Right lobe of liver (tissue), 6 donors: ENCODE measurements at regions not wholly inside any gene's neighbourhood (a gene's known extent, or its start where the extent isn't known, plus 50 kb on each side); places are given as distances from the start of the nearest gene placed in this dataset.

Source experiments
- ATAC-seq, 4 donors: fragments of 200-7000 bp; cut with Tn5 transposase; one replicate each; pipeline ENCODE4 v1.9.1; 2020; ENCODE audit warnings: mild to moderate bottlenecking in 4 of 4, moderate library complexity in 4 of 4
- DNase-seq, 3 donors: peaks; one replicate each; pipeline ENCODE4 v3.0.0-alpha.2; 2020
- H3K27ac ChIP-seq, 3 donors: fragments of 200-600 bp; one replicate each; pipeline ENCODE4 v1.8.0; 2022
- H3K27me3 ChIP-seq, 2 donors: fragments of 200-600 bp; one replicate each; pipeline ENCODE4 v1.8.0; 2022
- H3K36me3 ChIP-seq, 4 donors: fragments of 200-600 bp; sonication (generic) in 1 of 4; one replicate each; pipeline versions ENCODE4 v1.5.1 to v1.8.0; 2017 to 2022; ENCODE audit warnings: control low read depth in 1 of 4
- H3K4me1 ChIP-seq, 4 donors: fragments of 200-600 bp; sonication (generic) in 1 of 4; one replicate each; pipeline versions ENCODE4 v1.5.1 to v1.8.0; 2017 to 2022; ENCODE audit warnings: control low read depth in 1 of 4
- H3K4me3 ChIP-seq, 3 donors: fragments of 200-600 bp; one replicate each; pipeline ENCODE4 v1.8.0; 2022
- H3K9me3 ChIP-seq, 4 donors: fragments of 200-600 bp; sonication (generic) in 1 of 4; one replicate each; pipeline versions ENCODE4 v1.5.1 to v1.8.0; 2017 to 2022; ENCODE audit warnings: control low read depth in 1 of 4
- POLR2A ChIP-seq: fragments of 450-650 bp; IDR thresholded peaks from one replicate; pipeline ENCODE4 v1.6.1; 2017; ENCODE audit warnings: antibody characterized with exemption, mild to moderate bottlenecking
- WGBS: methylation state at CpG from one replicate; pipeline ENCODE4 v1.1.6; 2018; ENCODE audit warnings: low coverage, low lambda C conversion rate; ENCODE audit not compliant: insufficient coverage; ENCODE audit errors: missing lambda C conversion rate; 5-methylcytosine and 5-hydroxymethylcytosine counted together
- intact Hi-C, 2 donors: fragments of 100-400 bp; cut with DNase I; formaldehyde crosslinking; loops; one replicate each; pipeline versions ENCODE4 v1.11.2 to v1.14.1; 2022
- TF ChIP-seq, protein P1 (sequence below), 4 donors: fragments of 200-600 bp in 3 of 4; fragments of 450-650 bp in 1 of 4; IDR thresholded peaks; one replicate each; pipeline versions ENCODE4 v1.5.1 to v1.8.0; 2016 to 2022; ENCODE audit warnings: antibody characterized with exemption in 4 of 4, mild to moderate bottlenecking in 2 of 4
- donor health status: DM: no; HTN: yes; CAD: no.
- donor health status: DM: no; HTN: no; CAD: no.
- donor health status: DM: no; HTN: no; CAD: no.
- donor health status: DM: no; HTN: yes; CAD: no.
- donor health status: DM: no; HTN: yes; CAD: no.

DNA sequence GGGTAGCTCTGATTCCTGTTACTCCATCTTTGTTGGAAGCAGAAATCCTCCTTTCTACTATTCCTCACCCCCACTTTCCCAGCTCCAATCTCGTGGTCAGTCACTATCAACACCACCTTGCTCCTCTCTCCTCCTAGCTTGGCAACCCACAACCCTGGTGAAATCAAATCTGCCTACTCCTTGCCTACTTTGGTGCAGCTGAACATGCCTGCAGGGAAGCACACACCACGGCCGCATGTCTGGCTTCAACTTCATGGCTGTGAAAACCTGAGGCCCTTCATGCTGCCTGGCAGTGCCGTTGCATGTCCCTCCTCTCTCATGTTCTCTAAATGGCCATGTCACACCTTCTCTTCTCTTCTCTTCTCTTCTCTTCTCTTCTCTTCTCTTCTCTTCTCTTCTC, 112.4 kb upstream of the FOXA2 start:
- TF ChIP-seq, protein P1, sequence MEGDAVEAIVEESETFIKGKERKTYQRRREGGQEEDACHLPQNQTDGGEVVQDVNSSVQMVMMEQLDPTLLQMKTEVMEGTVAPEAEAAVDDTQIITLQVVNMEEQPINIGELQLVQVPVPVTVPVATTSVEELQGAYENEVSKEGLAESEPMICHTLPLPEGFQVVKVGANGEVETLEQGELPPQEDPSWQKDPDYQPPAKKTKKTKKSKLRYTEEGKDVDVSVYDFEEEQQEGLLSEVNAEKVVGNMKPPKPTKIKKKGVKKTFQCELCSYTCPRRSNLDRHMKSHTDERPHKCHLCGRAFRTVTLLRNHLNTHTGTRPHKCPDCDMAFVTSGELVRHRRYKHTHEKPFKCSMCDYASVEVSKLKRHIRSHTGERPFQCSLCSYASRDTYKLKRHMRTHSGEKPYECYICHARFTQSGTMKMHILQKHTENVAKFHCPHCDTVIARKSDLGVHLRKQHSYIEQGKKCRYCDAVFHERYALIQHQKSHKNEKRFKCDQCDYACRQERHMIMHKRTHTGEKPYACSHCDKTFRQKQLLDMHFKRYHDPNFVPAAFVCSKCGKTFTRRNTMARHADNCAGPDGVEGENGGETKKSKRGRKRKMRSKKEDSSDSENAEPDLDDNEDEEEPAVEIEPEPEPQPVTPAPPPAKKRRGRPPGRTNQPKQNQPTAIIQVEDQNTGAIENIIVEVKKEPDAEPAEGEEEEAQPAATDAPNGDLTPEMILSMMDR (IDR thresholded peaks at IDR 0.05) = no peak
- TF ChIP-seq POLR2A = no peak

DNA sequence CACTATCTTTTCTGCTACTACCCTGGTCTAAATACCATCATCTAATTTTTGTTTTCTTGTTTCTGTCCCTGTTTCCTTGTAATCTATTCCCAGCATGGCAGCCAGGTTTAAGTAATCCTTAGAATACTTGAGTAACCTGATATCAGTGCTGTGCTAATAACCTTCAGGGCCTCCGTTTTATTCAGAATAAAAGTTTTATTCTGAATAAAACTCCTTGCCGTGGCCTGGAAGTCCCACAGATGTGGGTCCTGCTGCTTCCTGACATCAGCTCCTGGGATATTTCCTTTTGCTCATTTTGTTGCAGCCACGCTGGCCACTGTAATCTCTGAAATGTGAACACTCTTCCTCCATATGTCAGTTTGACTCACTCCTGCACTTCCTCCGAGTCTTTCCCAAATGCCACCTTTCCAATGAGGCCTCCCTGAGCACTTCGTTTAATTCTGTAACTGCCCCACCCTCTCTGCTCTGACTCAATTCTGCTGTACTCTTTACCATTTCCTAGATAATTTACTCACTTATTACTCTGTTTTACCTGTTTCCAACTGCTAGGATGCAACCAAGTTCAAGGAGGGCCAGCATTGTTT, 114.0 kb upstream of the FOXA2 start:
- H3K36me3 ChIP-seq = no peaks in the 10 kb centered on the region
- DNase-seq = no peak
- no peaks in the 10 kb centered on the region for H3K4me1 ChIP-seq
- no peak overlapping the region for H3K27ac ChIP-seq
- WGBS = 33% methylated on average over 5 of the region's 5 CpGs
- no peak for TF ChIP-seq POLR2A
- TF ChIP-seq, protein P1 (IDR thresholded peaks at IDR 0.05) = no peak
- intact Hi-C loops = loop anchor here in 1 of 2 donors (10.0 kb wide), 1 partner anchor 536 kb away; no protein-coding TSS in a partner anchor
- no peak overlapping the region for H3K4me3 ChIP-seq
- no peaks in the 10 kb centered on the region for H3K27me3 ChIP-seq
- H3K9me3 ChIP-seq = no peaks in the 10 kb centered on the region
- no peak for ATAC-seq

More for the DNA sequence above, 112.4 kb upstream of the FOXA2 start:
- H3K27me3 ChIP-seq = no peaks in the 10 kb centered on the region
- H3K36me3 ChIP-seq = no peaks in the 10 kb centered on the region
- H3K4me1 ChIP-seq = no peaks in the 10 kb centered on the region
- DNase-seq = no peak
- no peak overlapping the region for H3K27ac ChIP-seq
- 71% methylated on average over 3 of the region's 4 CpGs for WGBS
- no peak overlapping the region for H3K4me3 ChIP-seq
- H3K9me3 ChIP-seq = no peaks in the 10 kb centered on the region
- ATAC-seq = no peak
- intact Hi-C loops = loop anchor here in 1 of 2 donors (10.0 kb wide), 1 partner anchor 538 kb away; no protein-coding TSS in a partner anchor

DNA sequence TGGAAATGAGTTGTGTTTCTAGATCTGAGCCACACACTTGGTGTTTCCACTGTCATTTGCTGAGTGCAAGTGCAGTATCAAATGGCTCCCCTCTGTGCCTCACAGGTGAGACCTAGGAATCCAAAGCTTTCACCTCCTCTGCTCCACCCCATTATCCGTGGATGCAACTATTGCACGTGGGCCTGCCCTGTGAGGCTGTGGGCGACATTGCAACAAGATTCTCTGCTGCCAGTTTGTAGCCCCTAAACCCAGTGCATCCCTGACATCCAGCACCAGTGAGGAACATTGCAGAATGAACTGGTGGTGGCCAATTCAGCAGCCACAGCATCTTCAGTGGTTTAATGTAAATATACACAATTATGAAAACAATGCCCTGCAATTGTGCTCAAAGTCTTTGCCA, 115.0 kb upstream of the FOXA2 start:
- WGBS = no CpG with 5 or more reads among the region's 3 CpGs
- H3K27me3 ChIP-seq = no peaks in the 10 kb centered on the region
- H3K4me1 ChIP-seq = no peaks in the 10 kb centered on the region
- TF ChIP-seq, protein P1 (IDR thresholded peaks at IDR 0.05) = no peak
- no peak for ATAC-seq
- DNase-seq = no peak
- H3K27ac ChIP-seq = no peak overlapping the region
- no peak overlapping the region for H3K4me3 ChIP-seq
- no peaks in the 10 kb centered on the region for H3K9me3 ChIP-seq
- intact Hi-C loops = loop anchor here in 1 of 2 donors (10.0 kb wide), 1 partner anchor 535 kb away; no protein-coding TSS in a partner anchor
- no peaks in the 10 kb centered on the region for H3K36me3 ChIP-seq

DNA sequence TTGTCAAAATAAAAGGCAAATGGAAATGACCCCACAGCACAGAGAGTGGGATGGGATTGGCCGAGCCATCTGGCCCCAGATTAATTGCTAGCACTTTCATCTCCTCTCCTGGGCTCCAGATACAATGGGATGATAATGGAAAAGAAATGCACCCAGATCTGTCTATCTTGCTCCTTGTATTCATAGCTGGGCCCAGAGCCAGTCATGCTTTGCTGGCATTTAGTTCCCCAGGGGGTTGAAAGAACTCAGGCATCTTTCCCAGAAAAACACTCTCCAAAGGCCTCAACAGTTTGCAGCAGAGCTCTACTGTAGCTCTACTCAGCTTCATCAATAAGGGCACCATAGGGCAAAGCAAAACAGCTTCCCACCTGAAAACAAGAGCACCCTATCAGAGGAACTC, 116.0 kb upstream of the FOXA2 start:
- H3K4me3 ChIP-seq = no peak overlapping the region
- no peak for DNase-seq
- intact Hi-C loops = no loop called here
- 43% methylated on average over 1 of the region's 1 CpG for WGBS
- no peaks in the 10 kb centered on the region for H3K36me3 ChIP-seq
- ATAC-seq = no peak
- H3K9me3 ChIP-seq = no peaks in the 10 kb centered on the region
- H3K4me1 ChIP-seq = no peaks in the 10 kb centered on the region
- TF ChIP-seq, protein P1 (IDR thresholded peaks at IDR 0.05) = no peak
- no peak for TF ChIP-seq POLR2A
- no peak overlapping the region for H3K27ac ChIP-seq
- no peaks in the 10 kb centered on the region for H3K27me3 ChIP-seq
